SKM-1 treated with dmso at 0.1 percent for 144 hours (cell line): ENCODE measurements at regions not wholly inside any gene's neighbourhood (a gene's known extent, or its start where the extent isn't known, plus 50 kb on each side); places are given as distances from the start of the nearest gene placed in this dataset.
"Not testable (repeated sequence)": the region's sequence is repeated elsewhere in the genome, so short reads cannot be mapped to it uniquely, and the experiment has no call there.

ENCODE experiments used
- DNase-seq: peaks from one replicate; lab custom pipeline; 2025; ENCODE audit not compliant: unreplicated experiment; lab: John Stamatoyannopoulos, UW

GRCh38 chr7:118898284-118898683 is 673.8 kb downstream of the ANKRD7 start:
- DNase-seq: no peak

- DNase-seq: no peak
These were observed 678.1 kb downstream of the ANKRD7 start for GRCh38 chr7:118902600-118902999.

GRCh38 chr7:118907911-118908527 is 683.5 kb downstream of the ANKRD7 start:
- no peak for DNase-seq

- DNase-seq: not testable (repeated sequence)
These were observed 691.6 kb downstream of the ANKRD7 start for GRCh38 chr7:118916120-118916519.

- DNase-seq: no peak
These were observed 694.1 kb downstream of the ANKRD7 start for GRCh38 chr7:118918556-118918955.

- DNase-seq: no peak
These were observed 714.3 kb downstream of the ANKRD7 start for GRCh38 chr7:118938845-118939244.

GRCh38 chr7:118944271-118944670 is 719.8 kb downstream of the ANKRD7 start:
- DNase-seq: no peak

- no peak for DNase-seq
These were observed 721.6 kb downstream of the ANKRD7 start for GRCh38 chr7:118945911-118946682.

- DNase-seq: no peak
These were observed 724.0 kb downstream of the ANKRD7 start for GRCh38 chr7:118948508-118948907.

GRCh38 chr7:118949031-118949430 is 724.5 kb downstream of the ANKRD7 start:
- DNase-seq: no peak

- not testable (repeated sequence) for DNase-seq
These were observed 731.8 kb downstream of the ANKRD7 start for GRCh38 chr7:118956285-118956684.

- DNase-seq: no peak
These were observed 744.9 kb downstream of the ANKRD7 start for GRCh38 chr7:118969370-118969769.

- DNase-seq: no peak
These were observed 747.2 kb downstream of the ANKRD7 start for GRCh38 chr7:118971706-118972105.

- no peak for DNase-seq
These were observed 750.3 kb downstream of the ANKRD7 start for GRCh38 chr7:118974836-118975235.

GRCh38 chr7:118995350-118995749 is 770.8 kb downstream of the ANKRD7 start:
- no peak for DNase-seq

- DNase-seq: no peak
These were observed 782.7 kb downstream of the ANKRD7 start for GRCh38 chr7:119007236-119007635.

GRCh38 chr7:119010635-119011034 is 786.1 kb downstream of the ANKRD7 start:
- DNase-seq: no peak

GRCh38 chr7:119026391-119026790 is 801.9 kb downstream of the ANKRD7 start:
- DNase-seq: no peak

GRCh38 chr7:119028736-119029135 is 804.2 kb downstream of the ANKRD7 start:
- DNase-seq: no peak

GRCh38 chr7:119032136-119032535 is 807.6 kb downstream of the ANKRD7 start:
- DNase-seq: not testable (repeated sequence)

- DNase-seq: no peak
These were observed 809.1 kb downstream of the ANKRD7 start for GRCh38 chr7:119033641-119034040.

- DNase-seq: no peak
These were observed 813.4 kb downstream of the ANKRD7 start for GRCh38 chr7:119037941-119038340.

- no peak for DNase-seq
These were observed 821.6 kb downstream of the ANKRD7 start for GRCh38 chr7:119046068-119046467.
